OCI-LY7 (cell line): ENCODE measurements at regions not wholly inside any gene's neighbourhood (a gene's known extent, or its start where the extent isn't known, plus 50 kb on each side); places are given as distances from the start of the nearest gene placed in this dataset.

Experiments used
- BruUV-seq: library from RNA; stranded (reverse); fragments of 400-500 nt; replicated peaks from 2 replicates; lab custom pipeline; 2021; lab: Mats Ljungman, UMichigan
- CTCF ChIA-PET: fragments of 300-600 bp; sonication (Branson Sonifier 250); formaldehyde crosslinking; loops from one replicate; lab custom pipeline; 2022; ENCODE audit warnings: antibody characterized with exemption; ENCODE audit not compliant: unreplicated experiment; lab: Charles Lee
- POLR2A ChIA-PET: fragments of 300-600 bp; sonication (Branson Sonifier 250); formaldehyde crosslinking; loops from one replicate; lab custom pipeline; 2022; ENCODE audit warnings: antibody characterized with exemption; lab: Charles Lee
- DNase-seq: peaks from one replicate; pipeline ENCODE4 v3.0.0-alpha.2; 2015; ENCODE audit warnings: low spot score
- H2AFZ ChIP-seq: fragments of 200-600 bp; sonication (generic), shearing (Covaris generic); 2 replicates; pipeline ENCODE4 v1.6.1; 2014; ENCODE audit warnings: mild to moderate bottlenecking, antibody characterized with exemption, low read length, moderate library complexity
- H3K27ac ChIP-seq: fragments of 200-600 bp; sonication (generic); 2 replicates; pipeline ENCODE4 v1.5.1; 2014; ENCODE audit warnings: mixed run types, low read depth, mild to moderate bottlenecking, moderate library complexity, low read length, inconsistent platforms; ENCODE audit not compliant: poor library complexity, severe bottlenecking
- H3K36me3 ChIP-seq: fragments of 200-600 bp; sonication (generic); 2 replicates; pipeline ENCODE4 v1.6.1; 2014; ENCODE audit warnings: mild to moderate bottlenecking, antibody characterized with exemption, low read length, moderate library complexity, mixed read lengths; ENCODE audit not compliant: insufficient read depth
- H3K4me1 ChIP-seq: fragments of 200-600 bp; sonication (generic); 2 replicates; pipeline ENCODE4 v1.5.1; 2014; ENCODE audit warnings: mild to moderate bottlenecking, low read length; ENCODE audit not compliant: insufficient read depth, poor library complexity, severe bottlenecking
- H3K4me2 ChIP-seq: fragments of 200-600 bp; sonication (generic); 2 replicates; pipeline ENCODE4 v1.6.1; 2014; ENCODE audit warnings: mild to moderate bottlenecking, low read length
- H3K4me3 ChIP-seq: fragments of 200-600 bp; sonication (generic); 2 replicates; pipeline ENCODE4 v1.5.1; 2014; ENCODE audit warnings: mild to moderate bottlenecking, low read depth, low read length; ENCODE audit not compliant: poor library complexity, severe bottlenecking
- H3K79me2 ChIP-seq: fragments of 200-600 bp; sonication (generic); 2 replicates; pipeline ENCODE4 v1.6.1; 2016; ENCODE audit warnings: low read depth, mild to moderate bottlenecking, low read length, moderate library complexity, mixed read lengths; ENCODE audit not compliant: insufficient read depth
- H3K9me2 ChIP-seq: fragments of 200-600 bp; sonication (generic); 2 replicates; pipeline ENCODE4 v1.6.1; 2016; ENCODE audit warnings: mild to moderate bottlenecking, low read length, mixed read lengths; ENCODE audit not compliant: insufficient read depth
- H3K9me3 ChIP-seq: fragments of 200-600 bp; sonication (generic); 2 replicates; pipeline ENCODE4 v1.6.1; 2014; ENCODE audit warnings: mild to moderate bottlenecking, mixed run types, low read length, mixed read lengths
- H4K20me1 ChIP-seq: fragments of 200-600 bp; sonication (generic); 2 replicates; pipeline ENCODE4 v1.6.1; 2014; ENCODE audit warnings: mild to moderate bottlenecking, antibody characterized with exemption, low read length, moderate library complexity, mixed read lengths; ENCODE audit not compliant: insufficient read depth
- CTCF ChIP-seq: fragments of 200-600 bp; sonication (generic); conservative IDR thresholded peaks from 2 replicates; pipeline ENCODE4 v1.5.1; 2014; ENCODE audit warnings: mild to moderate bottlenecking, antibody characterized with exemption, low read length, moderate library complexity, mixed read lengths
- EZH2phosphoT487 ChIP-seq: fragments of 200-600 bp; sonication (generic); IDR thresholded peaks from 2 replicates; pipeline ENCODE4 v1.6.1; 2018; ENCODE audit warnings: low read depth, borderline replicate concordance, mild to moderate bottlenecking, mixed run types, antibody characterized with exemption, low read length, moderate library complexity, mixed read lengths
- intact Hi-C: fragments of 100-400 bp; cut with micrococcal nuclease; formaldehyde crosslinking; loops from one replicate; pipeline ENCODE4 v1.10.0; 2022; ENCODE audit not compliant: unreplicated experiment

DNA sequence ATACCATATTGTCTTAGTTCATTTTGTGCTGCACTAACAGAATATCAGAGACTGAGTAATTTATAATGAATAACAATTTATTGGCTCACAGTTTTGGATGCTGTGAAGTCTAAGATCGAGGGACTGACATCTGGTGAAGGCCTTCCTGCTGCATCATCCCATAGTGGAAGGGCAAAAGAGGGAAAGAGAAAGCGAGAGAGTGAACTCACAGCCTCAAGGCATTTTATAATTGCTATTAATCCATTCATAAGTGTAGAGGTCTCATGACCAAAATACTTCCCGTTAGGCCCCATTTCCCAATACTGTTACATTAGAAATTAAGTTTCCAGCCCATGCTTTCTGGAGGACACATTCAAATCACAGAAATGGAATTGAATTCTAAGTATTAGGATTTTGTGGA lies 554.4 kb downstream of the TRAM1L1 start:
- CTCF ChIA-PET, result no interaction called here
- no TSS peak for BruUV-seq
- no peaks in the 10 kb centered on the region for H3K9me3 ChIP-seq
- H3K4me3 ChIP-seq, result no peak overlapping the region
- no peak overlapping the region for H2AFZ ChIP-seq
- no peak overlapping the region for H3K4me2 ChIP-seq
- TF ChIP-seq CTCF (no peak), EZH2phosphoT487 (no peak)
- no peaks in the 10 kb centered on the region for H3K36me3 ChIP-seq
- H3K27ac ChIP-seq, result no peak overlapping the region
- POLR2A ChIA-PET, result no interaction called here
- no peaks in the 10 kb centered on the region for H3K4me1 ChIP-seq
- no peaks in the 10 kb centered on the region for H3K79me2 ChIP-seq
- H3K9me2 ChIP-seq, result no peaks in the 10 kb centered on the region
- intact Hi-C loops, result no loop called here
- no peaks in the 10 kb centered on the region for H4K20me1 ChIP-seq
- DNase-seq, result no peak

- Histone ChIP-seq H3K4me1 (no peaks in the 10 kb centered on the region), H3K9me3 (no peaks in the 10 kb centered on the region), H3K36me3 (no peaks in the 10 kb centered on the region), H3K4me3 (no peak overlapping the region), H3K27ac (no peak overlapping the region), H2AFZ (no peak overlapping the region; the same call in 1 of the 2 replicates), H4K20me1 (no peaks in the 10 kb centered on the region), H3K4me2 (no peak overlapping the region), H3K9me2 (no peaks in the 10 kb centered on the region), H3K79me2 (no peaks in the 10 kb centered on the region)
- DNase-seq, result no peak
- POLR2A ChIA-PET, result no interaction called here
- TF ChIP-seq CTCF, result no peak
- TF ChIP-seq EZH2phosphoT487, result no peak
- intact Hi-C loops, result no loop called here
- CTCF ChIA-PET, result no interaction called here
- BruUV-seq, result no TSS peak
These were observed 555.3 kb downstream of the TRAM1L1 start for GRCh38 chr4:116530048-116530447.

GRCh38 chr4:116529129-116529528 lies 556.2 kb downstream of the TRAM1L1 start:
- intact Hi-C loops, result no loop called here
- Histone ChIP-seq H3K27ac (no peak overlapping the region), H3K79me2 (no peaks in the 10 kb centered on the region), H3K4me3 (no peak overlapping the region), H3K9me3 (no peaks in the 10 kb centered on the region), H2AFZ (no peak overlapping the region), H3K36me3 (no peaks in the 10 kb centered on the region), H3K9me2 (no peaks in the 10 kb centered on the region), H3K4me1 (no peaks in the 10 kb centered on the region), H4K20me1 (no peaks in the 10 kb centered on the region), H3K4me2 (no peak overlapping the region)
- TF ChIP-seq EZH2phosphoT487 (no peak), CTCF (no peak)
- no peak for DNase-seq
- BruUV-seq, result no TSS peak
- ChIA-PET CTCF (no interaction called here), POLR2A (no interaction called here)
